GM12872 (cell line): ENCODE measurements at regions not wholly inside any gene's neighbourhood (a gene's known extent, or its start where the extent isn't known, plus 50 kb on each side); places are given as distances from the start of the nearest gene placed in this dataset.

Source experiments
- TF ChIP-seq, protein P1 (sequence below): IDR thresholded peaks from 3 replicates; pipeline ENCODE4 v1.5.1; 2011; ENCODE audit warnings: low read depth, mild to moderate bottlenecking, low read length, moderate library complexity; ENCODE audit not compliant: insufficient read depth

DNA sequence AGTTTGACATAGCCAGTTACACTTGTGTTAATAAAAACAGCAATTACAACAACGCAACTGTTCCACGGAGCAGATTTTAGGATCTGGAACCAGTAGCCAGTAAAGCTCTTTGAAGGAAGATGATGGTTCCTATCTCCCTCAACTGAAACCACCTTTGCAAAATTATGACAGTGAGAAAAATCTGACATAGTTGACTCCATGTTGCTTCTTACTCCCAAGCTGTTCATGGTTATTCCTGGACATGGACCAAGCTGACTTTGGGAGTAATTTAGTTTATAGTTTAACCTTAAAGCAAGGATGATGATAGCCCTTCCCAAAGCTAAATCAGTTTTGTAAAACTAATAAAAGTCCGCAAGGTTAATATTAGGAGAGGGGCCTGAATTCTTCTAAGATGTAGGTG, 518.0 kb upstream of the ZP4 start:
- TF ChIP-seq, protein P1, sequence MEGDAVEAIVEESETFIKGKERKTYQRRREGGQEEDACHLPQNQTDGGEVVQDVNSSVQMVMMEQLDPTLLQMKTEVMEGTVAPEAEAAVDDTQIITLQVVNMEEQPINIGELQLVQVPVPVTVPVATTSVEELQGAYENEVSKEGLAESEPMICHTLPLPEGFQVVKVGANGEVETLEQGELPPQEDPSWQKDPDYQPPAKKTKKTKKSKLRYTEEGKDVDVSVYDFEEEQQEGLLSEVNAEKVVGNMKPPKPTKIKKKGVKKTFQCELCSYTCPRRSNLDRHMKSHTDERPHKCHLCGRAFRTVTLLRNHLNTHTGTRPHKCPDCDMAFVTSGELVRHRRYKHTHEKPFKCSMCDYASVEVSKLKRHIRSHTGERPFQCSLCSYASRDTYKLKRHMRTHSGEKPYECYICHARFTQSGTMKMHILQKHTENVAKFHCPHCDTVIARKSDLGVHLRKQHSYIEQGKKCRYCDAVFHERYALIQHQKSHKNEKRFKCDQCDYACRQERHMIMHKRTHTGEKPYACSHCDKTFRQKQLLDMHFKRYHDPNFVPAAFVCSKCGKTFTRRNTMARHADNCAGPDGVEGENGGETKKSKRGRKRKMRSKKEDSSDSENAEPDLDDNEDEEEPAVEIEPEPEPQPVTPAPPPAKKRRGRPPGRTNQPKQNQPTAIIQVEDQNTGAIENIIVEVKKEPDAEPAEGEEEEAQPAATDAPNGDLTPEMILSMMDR, result no peak

DNA sequence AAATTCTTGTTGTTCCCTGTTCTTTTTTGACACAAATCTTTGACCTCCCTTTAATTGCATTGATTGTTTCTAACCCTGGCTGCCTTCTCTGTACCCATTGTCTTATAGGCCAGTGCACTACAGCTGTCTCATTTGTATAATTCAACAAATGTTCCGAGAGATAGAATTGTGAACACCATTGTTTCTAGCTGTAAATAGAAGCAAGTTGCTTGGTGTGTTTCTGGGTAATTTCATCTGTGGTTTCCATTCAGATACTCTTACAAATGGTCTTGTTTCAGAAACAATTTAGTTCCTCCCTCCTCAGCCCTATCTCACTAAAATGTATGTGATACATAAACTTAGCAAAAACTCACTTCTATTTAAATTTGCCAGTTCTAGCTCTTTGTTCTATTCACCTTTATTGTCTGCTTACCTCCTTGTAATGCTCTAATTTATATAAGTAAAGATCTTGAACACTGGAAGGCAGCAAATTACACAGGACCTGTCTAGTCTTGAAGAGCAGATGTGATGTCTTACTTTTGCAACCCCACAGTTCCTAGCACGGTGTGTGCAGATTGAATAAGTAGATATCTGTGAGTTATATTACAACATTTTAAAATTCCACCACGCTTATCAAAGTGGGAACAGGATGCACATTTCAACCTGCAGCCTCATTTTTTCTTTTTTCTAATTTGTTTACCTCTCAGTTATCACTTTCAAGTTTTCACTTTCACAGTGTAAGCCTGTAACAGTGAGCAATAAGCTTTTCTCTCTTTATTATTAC, 515.6 kb upstream of the ZP4 start:
- TF ChIP-seq, protein P1, result no peak

DNA sequence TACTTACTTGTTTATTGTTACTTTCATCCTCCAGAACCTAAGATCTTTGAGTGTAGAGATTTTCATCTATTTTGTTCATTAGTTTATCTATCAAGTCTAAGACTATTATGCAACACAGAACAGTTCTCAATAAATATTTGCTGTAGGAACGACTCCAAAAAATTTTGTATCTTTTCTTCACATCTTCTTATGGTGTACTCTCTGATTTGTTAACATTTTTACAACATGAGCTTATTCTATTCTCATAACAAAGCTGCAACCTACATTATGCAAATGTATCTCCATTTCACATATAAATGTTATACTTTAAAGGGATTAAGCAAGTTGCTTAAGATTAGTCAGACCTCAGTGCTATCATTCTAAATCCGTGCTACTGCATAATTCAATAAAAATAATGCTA, 514.2 kb upstream of the ZP4 start:
- TF ChIP-seq, protein P1, result no peak

DNA sequence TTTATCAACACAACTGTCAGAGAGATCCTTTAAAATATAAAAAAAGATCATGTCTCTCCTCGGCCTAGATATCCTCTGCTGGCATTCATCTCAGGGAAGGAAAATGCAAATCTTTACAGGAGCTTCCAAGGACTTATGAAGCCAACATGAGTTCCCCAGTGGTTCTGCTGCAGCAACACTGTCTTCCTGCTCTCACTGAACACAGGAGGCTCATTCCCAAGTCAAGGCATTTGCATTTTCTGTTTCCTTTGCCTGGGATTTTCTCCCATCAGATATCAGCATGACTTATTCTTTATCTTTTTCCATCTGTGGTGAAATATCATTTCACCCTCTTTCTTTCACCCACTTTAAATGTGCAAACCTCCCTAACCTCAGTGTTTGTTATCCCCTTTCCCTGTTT, 513.8 kb upstream of the ZP4 start:
- TF ChIP-seq, protein P1, result no peak

DNA sequence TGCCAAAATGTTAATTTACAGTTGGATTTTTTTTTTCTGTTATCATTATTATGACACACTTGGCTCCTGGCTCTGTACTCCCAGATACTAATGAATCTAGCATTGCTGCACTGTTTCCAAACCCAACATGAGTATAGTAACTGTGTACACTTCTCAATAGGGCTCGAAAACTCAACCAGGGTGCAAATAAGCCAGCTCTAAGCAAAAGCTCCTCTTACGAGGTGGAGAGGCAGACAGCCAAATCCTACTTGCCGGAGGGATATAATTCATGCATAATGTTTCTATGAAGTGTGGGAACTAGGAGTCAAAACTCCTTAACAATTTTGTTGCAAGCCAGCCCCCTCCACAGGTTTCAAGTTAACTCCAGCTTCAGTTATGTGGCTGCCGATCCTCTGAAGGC, 510.4 kb upstream of the ZP4 start:
- TF ChIP-seq, protein P1, result no peak

DNA sequence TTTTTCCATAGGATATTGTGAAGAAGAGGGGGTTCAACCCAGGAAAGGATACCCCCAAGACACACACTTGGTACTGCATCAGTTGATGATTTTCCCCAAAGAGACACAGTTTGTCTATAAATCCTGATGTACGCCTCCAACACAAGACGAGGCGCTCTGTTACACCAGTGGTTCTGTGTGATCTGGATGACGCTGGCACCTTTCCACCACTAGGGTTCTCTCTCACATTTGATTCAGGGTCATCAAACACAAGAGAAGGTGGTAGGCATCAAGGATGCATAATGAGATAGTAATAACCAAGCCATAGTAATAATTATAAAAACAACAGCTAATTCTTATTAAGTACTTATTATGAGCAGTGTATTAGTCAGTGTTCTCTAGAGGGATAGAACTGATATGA, 508.8 kb upstream of the ZP4 start:
- TF ChIP-seq, protein P1, result no peak

GRCh38 chr1:238396140-238396539, 505.4 kb upstream of the ZP4 start:
- TF ChIP-seq, protein P1, result no peak
